ENCODE measurements at regions not wholly inside any gene's neighbourhood (a gene's known extent, or its start where the extent isn't known, plus 50 kb on each side); places are given as distances from the start of the nearest gene placed in this dataset.

- H3K27ac ChIP-seq (ENCODE audit: low read depth in 2 of 2, low read length in 2 of 2), result no peak overlapping the region
- H3K4me1 ChIP-seq (ENCODE audit: control insufficient read depth in 2 of 3, insufficient read depth in 2 of 3, low read depth in 1 of 3, low read length in 3 of 3), result no peaks in the 10 kb centered on the region
- no peak for TF ChIP-seq CTCF (IDR thresholded peaks at IDR 0.05; ENCODE audit: borderline replicate concordance, extremely low read depth, insufficient read depth)
- FAIRE-seq (no peak), DNase-seq (no peak)
- no peaks in the 10 kb centered on the region for H3K36me3 ChIP-seq (ENCODE audit: control insufficient read depth in 2 of 3, insufficient read depth in 3 of 3, low read length in 3 of 3)
- H3K9ac ChIP-seq (ENCODE audit: low read length in 3 of 3), result no peak overlapping the region
- no peaks in the 10 kb centered on the region for H3K9me3 ChIP-seq (ENCODE audit: control insufficient read depth in 2 of 3, insufficient read depth in 1 of 3, low read length in 3 of 3)
- intact Hi-C loops (cut with DNase I), result no loop called here
- H3K27me3 ChIP-seq (ENCODE audit: control insufficient read depth, insufficient read depth, low read length), result no peaks in the 10 kb centered on the region
- H3K4me3 ChIP-seq (ENCODE audit: low read length in 3 of 3), result no peak overlapping the region
These were observed 142.1 kb downstream of the FOXA2 start for GRCh38 chr20:22442318-22442717.

GRCh38 chr20:22438926-22439325, 145.4 kb downstream of the FOXA2 start:
- no peak overlapping the region for H3K4me3 ChIP-seq (ENCODE audit: low read length in 3 of 3)
- H3K36me3 ChIP-seq (ENCODE audit: control insufficient read depth in 2 of 3, insufficient read depth in 3 of 3, low read length in 3 of 3), result no peaks in the 10 kb centered on the region
- H3K9ac ChIP-seq (ENCODE audit: low read length in 3 of 3), result no peak overlapping the region
- intact Hi-C loops (cut with DNase I), result no loop called here
- no peak for TF ChIP-seq CTCF (IDR thresholded peaks at IDR 0.05; ENCODE audit: borderline replicate concordance, extremely low read depth, insufficient read depth)
- peaks cover 0 to 4% (median 3%) of the 10 kb centered on the region in 3 donors for H3K9me3 ChIP-seq (ENCODE audit: control insufficient read depth in 2 of 3, insufficient read depth in 1 of 3, low read length in 3 of 3)
- no peaks in the 10 kb centered on the region for H3K27me3 ChIP-seq (ENCODE audit: control insufficient read depth, insufficient read depth, low read length)
- FAIRE-seq (no peak), DNase-seq (no peak)
- H3K27ac ChIP-seq (ENCODE audit: low read depth in 2 of 2, low read length in 2 of 2), result no peak overlapping the region
- no peaks in the 10 kb centered on the region for H3K4me1 ChIP-seq (ENCODE audit: control insufficient read depth in 2 of 3, insufficient read depth in 2 of 3, low read depth in 1 of 3, low read length in 3 of 3)

- DNase-seq, result no peak
- no peak for FAIRE-seq
- no peaks in the 10 kb centered on the region for H3K4me1 ChIP-seq (ENCODE audit: control insufficient read depth in 2 of 3, insufficient read depth in 2 of 3, low read depth in 1 of 3, low read length in 3 of 3)
- H3K9ac ChIP-seq (ENCODE audit: low read length in 3 of 3), result no peak overlapping the region
- no peak for TF ChIP-seq CTCF (IDR thresholded peaks at IDR 0.05; ENCODE audit: borderline replicate concordance, extremely low read depth, insufficient read depth)
- H3K9me3 ChIP-seq (ENCODE audit: control insufficient read depth in 2 of 3, insufficient read depth in 1 of 3, low read length in 3 of 3), result peaks cover 0 to 6% (median 3%) of the 10 kb centered on the region in 3 donors
- no peak overlapping the region for H3K4me3 ChIP-seq (ENCODE audit: low read length in 3 of 3)
- H3K36me3 ChIP-seq (ENCODE audit: control insufficient read depth in 2 of 3, insufficient read depth in 3 of 3, low read length in 3 of 3), result no peaks in the 10 kb centered on the region
- no peaks in the 10 kb centered on the region for H3K27me3 ChIP-seq (ENCODE audit: control insufficient read depth, insufficient read depth, low read length)
- intact Hi-C loops (cut with DNase I), result no loop called here
- H3K27ac ChIP-seq (ENCODE audit: low read depth in 2 of 2, low read length in 2 of 2), result no peak overlapping the region
These were observed 146.0 kb downstream of the FOXA2 start for GRCh38 chr20:22438346-22438745.

- Histone ChIP-seq H3K9me3 (ENCODE audit: control insufficient read depth in 2 of 3, insufficient read depth in 1 of 3, low read length in 3 of 3) (peaks cover 0 to 6% (median 3%) of the 10 kb centered on the region in 3 donors), H3K4me3 (ENCODE audit: low read length in 3 of 3) (no peak overlapping the region), H3K36me3 (ENCODE audit: control insufficient read depth in 2 of 3, insufficient read depth in 3 of 3, low read length in 3 of 3) (no peaks in the 10 kb centered on the region), H3K9ac (ENCODE audit: low read length in 3 of 3) (no peak overlapping the region), H3K4me1 (ENCODE audit: control insufficient read depth in 2 of 3, insufficient read depth in 2 of 3, low read depth in 1 of 3, low read length in 3 of 3) (no peaks in the 10 kb centered on the region), H3K27me3 (ENCODE audit: control insufficient read depth, insufficient read depth, low read length) (no peaks in the 10 kb centered on the region), H3K27ac (ENCODE audit: low read depth in 2 of 2, low read length in 2 of 2) (no peak overlapping the region)
- TF ChIP-seq CTCF (IDR thresholded peaks at IDR 0.05; ENCODE audit: borderline replicate concordance, extremely low read depth, insufficient read depth), result no peak
- no peak for FAIRE-seq
- intact Hi-C loops (cut with DNase I), result no loop called here
- DNase-seq, result no peak
These were observed 147.0 kb downstream of the FOXA2 start for GRCh38 chr20:22437354-22437753.
